ENCODE measurements at regions not wholly inside any gene's neighbourhood (a gene's known extent, or its start where the extent isn't known, plus 50 kb on each side); places are given as distances from the start of the nearest gene placed in this dataset.

GRCh38 chr16:6709736-6710135, 622.9 kb upstream of the RBFOX1 start:
- Histone ChIP-seq H3K4me1 (no peaks in the 10 kb centered on the region), H3K36me3 (no peaks in the 10 kb centered on the region), H3K27me3 (no peaks in the 10 kb centered on the region), H3K9me3 (no peaks in the 10 kb centered on the region), H3K27ac (no peak overlapping the region), H3K4me3 (no peak overlapping the region)
- DNase-seq (no peak), ATAC-seq (no peak)
- 78 to 84% (median 82%) methylated on average over 8 to 9 of the region's 9 CpGs for WGBS, 4 donors
- TF ChIP-seq POLR2A (IDR thresholded peaks at IDR 0.05) (no peak), CTCF (IDR thresholded peaks at IDR 0.05) (no peak)
- intact Hi-C loops (cut with DNase I): no loop called here

- DNase-seq (no peak), ATAC-seq (no peak)
- TF ChIP-seq POLR2A (IDR thresholded peaks at IDR 0.05): no peak
- no peak for TF ChIP-seq CTCF (IDR thresholded peaks at IDR 0.05)
- Histone ChIP-seq H3K9me3 (no peaks in the 10 kb centered on the region), H3K27ac (no peak overlapping the region), H3K4me3 (no peak overlapping the region), H3K27me3 (no peaks in the 10 kb centered on the region), H3K36me3 (no peaks in the 10 kb centered on the region), H3K4me1 (no peaks in the 10 kb centered on the region)
- intact Hi-C loops (cut with DNase I): no loop called here
- WGBS, 4 donors: 80 to 87% (median 82%) methylated on average over 5 of the region's 5 CpGs
Observed at GRCh38 chr16:6708576-6709215, 623.9 kb upstream of the RBFOX1 start.

GRCh38 chr16:6704306-6704930, 628.2 kb upstream of the RBFOX1 start:
- H3K27ac ChIP-seq: no peak overlapping the region
- ATAC-seq: no peak
- intact Hi-C loops (cut with DNase I): no loop called here
- peaks cover 0 to 4% (median 0%) of the 10 kb centered on the region in 9 donors for H3K27me3 ChIP-seq
- no peak overlapping the region for H3K4me3 ChIP-seq
- TF ChIP-seq POLR2A (IDR thresholded peaks at IDR 0.05) (no peak), CTCF (IDR thresholded peaks at IDR 0.05) (no peak)
- WGBS, 4 donors: 44 to 64% (median 55%) methylated on average over 7 of the region's 7 CpGs
- H3K9me3 ChIP-seq: no peaks in the 10 kb centered on the region
- no peak for DNase-seq
- no peaks in the 10 kb centered on the region for H3K4me1 ChIP-seq
- no peaks in the 10 kb centered on the region for H3K36me3 ChIP-seq

DNA sequence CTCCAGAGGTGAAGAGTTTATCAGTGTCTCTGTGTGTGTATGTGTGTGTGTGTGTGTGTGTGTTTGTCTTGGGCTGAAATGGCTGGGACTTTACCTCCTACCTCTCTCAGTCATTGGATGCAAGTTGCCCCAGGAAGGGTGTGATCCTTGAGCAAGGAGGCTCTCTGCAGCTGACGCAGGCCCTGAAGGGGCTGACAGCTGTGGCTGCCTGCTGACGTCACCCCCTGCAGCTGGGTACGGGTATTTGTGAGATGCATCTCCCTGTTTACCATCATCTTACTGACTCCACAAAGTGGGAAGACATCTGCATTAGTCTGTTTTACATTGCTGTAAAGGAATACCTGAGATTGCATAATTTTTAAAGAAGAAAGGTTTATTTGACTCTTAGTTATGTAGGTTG, 631.5 kb upstream of the RBFOX1 start:
- intact Hi-C loops (cut with DNase I): no loop called here
- Histone ChIP-seq H3K27me3 (peaks cover 0 to 4% (median 0%) of the 10 kb centered on the region in 9 donors), H3K9me3 (peaks cover 0 to 4% (median 0%) of the 10 kb centered on the region in 12 donors), H3K4me1 (no peaks in the 10 kb centered on the region), H3K4me3 (no peak overlapping the region), H3K27ac (no peak overlapping the region), H3K36me3 (no peaks in the 10 kb centered on the region)
- TF ChIP-seq CTCF (IDR thresholded peaks at IDR 0.05) (no peak), POLR2A (IDR thresholded peaks at IDR 0.05) (no peak)
- ATAC-seq: no peak
- DNase-seq: no peak
- 17 to 29% (median 20%) methylated on average over 3 of the region's 3 CpGs; no CpG with 5 or more reads in 1 of the 4 donors for WGBS, 4 donors

All from heart left ventricle (tissue), 16 donors.